H9 (cell line): ENCODE measurements at regions not wholly inside any gene's neighbourhood (a gene's known extent, or its start where the extent isn't known, plus 50 kb on each side); places are given as distances from the start of the nearest gene placed in this dataset.

Source experiments
- DNase-seq: peaks from one replicate; pipeline ENCODE4 v3.0.0-alpha.2; 2017
- H2AFZ ChIP-seq: one replicate; pipeline ENCODE4 v1.6.1; 2013; ENCODE audit warnings: mild to moderate bottlenecking, low read length, control low read depth, moderate library complexity
- H2AK5ac ChIP-seq: 2 replicates; pipeline ENCODE4 v1.6.1; 2013; ENCODE audit warnings: low read length, control low read depth, mixed read lengths; ENCODE audit not compliant: insufficient read length
- H2BK120ac ChIP-seq: one replicate; pipeline ENCODE4 v1.6.1; 2013; ENCODE audit warnings: low read depth, mild to moderate bottlenecking, low read length, control low read depth, inconsistent platforms; ENCODE audit not compliant: poor library complexity, severe bottlenecking
- H2BK12ac ChIP-seq: 2 replicates; pipeline ENCODE4 v1.6.1; 2013; ENCODE audit warnings: low read length, control low read depth, mixed read lengths, low read depth; ENCODE audit not compliant: insufficient read length
- H2BK15ac ChIP-seq: 2 replicates; pipeline ENCODE4 v1.6.1; 2013; ENCODE audit warnings: low read depth, low read length, control low read depth
- H2BK20ac ChIP-seq: one replicate; pipeline ENCODE4 v1.6.1; 2013; ENCODE audit warnings: low read depth, mild to moderate bottlenecking, low read length, control low read depth, inconsistent platforms; ENCODE audit not compliant: poor library complexity, severe bottlenecking
- H2BK5ac ChIP-seq: 2 replicates; pipeline ENCODE4 v1.6.1; 2013; ENCODE audit warnings: low read length, control low read depth, mixed read lengths; ENCODE audit not compliant: insufficient read length
- H3K14ac ChIP-seq: 2 replicates; pipeline ENCODE4 v1.6.1; 2013; ENCODE audit warnings: low read length, control low read depth; ENCODE audit not compliant: insufficient read depth
- H3K18ac ChIP-seq: 2 replicates; pipeline ENCODE4 v1.6.1; 2013; ENCODE audit warnings: low read depth, mild to moderate bottlenecking, mixed read lengths, low read length, control low read depth; ENCODE audit not compliant: insufficient read length
- H3K23ac ChIP-seq: 2 replicates; pipeline ENCODE4 v1.6.1; 2013; ENCODE audit warnings: low read length, control low read depth, mixed read lengths, low read depth; ENCODE audit not compliant: insufficient read length
- H3K23me2 ChIP-seq: 2 replicates; pipeline ENCODE4 v1.6.1; 2013; ENCODE audit warnings: low read depth, mild to moderate bottlenecking, mixed read lengths, low read length, control low read depth; ENCODE audit not compliant: insufficient read length, poor library complexity, severe bottlenecking
- H3K27ac ChIP-seq: 2 replicates; pipeline ENCODE4 v1.5.1; 2013; ENCODE audit warnings: low read length, control low read depth, mixed read lengths, low read depth; ENCODE audit not compliant: insufficient read length
- H3K27me3 ChIP-seq: 2 replicates; pipeline ENCODE4 v1.6.1; 2013; ENCODE audit warnings: low read length, control low read depth, inconsistent platforms; ENCODE audit not compliant: insufficient read depth
- H3K4ac ChIP-seq: 2 replicates; pipeline ENCODE4 v1.6.1; 2013; ENCODE audit warnings: low read depth, mild to moderate bottlenecking, control low read depth, inconsistent platforms, low read length, moderate library complexity
- H3K4me1 ChIP-seq: 2 replicates; pipeline ENCODE4 v1.6.1; 2013; ENCODE audit warnings: low read length, control low read depth, inconsistent platforms; ENCODE audit not compliant: insufficient read depth
- H3K4me2 ChIP-seq: 2 replicates; pipeline ENCODE4 v1.6.1; 2013; ENCODE audit warnings: low read length, control low read depth, mixed read lengths; ENCODE audit not compliant: insufficient read length, insufficient read depth
- H3K56ac ChIP-seq: 2 replicates; pipeline ENCODE4 v1.6.1; 2013; ENCODE audit warnings: low read depth, mild to moderate bottlenecking, mixed read lengths, low read length, control low read depth; ENCODE audit not compliant: insufficient read length
- H3K79me1 ChIP-seq: 2 replicates; pipeline ENCODE4 v1.6.1; 2013; ENCODE audit warnings: low read depth, mild to moderate bottlenecking, moderate library complexity, low read length, control low read depth, inconsistent platforms; ENCODE audit not compliant: insufficient read depth, poor library complexity, severe bottlenecking
- H3K79me2 ChIP-seq: 2 replicates; pipeline ENCODE4 v1.6.1; 2013; ENCODE audit warnings: low read length, control low read depth, inconsistent platforms; ENCODE audit not compliant: insufficient read depth
- H3K9ac ChIP-seq: 2 replicates; pipeline ENCODE4 v1.6.1; 2013; ENCODE audit warnings: low read length, control low read depth, mixed read lengths; ENCODE audit not compliant: insufficient read length; ENCODE audit errors: extremely low read depth
- H3K9me3 ChIP-seq: one replicate; pipeline ENCODE4 v1.6.1; 2013; ENCODE audit warnings: low read depth, low read length, inconsistent platforms; ENCODE audit not compliant: control insufficient read depth
- H3T11ph ChIP-seq: one replicate; pipeline ENCODE4 v1.6.1; 2013; ENCODE audit warnings: mild to moderate bottlenecking, low read length, control low read depth, inconsistent platforms
- H4K20me1 ChIP-seq: one replicate; pipeline ENCODE4 v1.6.1; 2013; ENCODE audit not compliant: control insufficient read depth, insufficient read length, insufficient read depth
- H4K5ac ChIP-seq: 2 replicates; pipeline ENCODE4 v1.6.1; 2013; ENCODE audit warnings: low read depth, mild to moderate bottlenecking, mixed read lengths, low read length, control low read depth; ENCODE audit not compliant: insufficient read length
- H4K8ac ChIP-seq: replicated peaks from 2 replicates; pipeline ENCODE4 v1.6.1; 2013; ENCODE audit warnings: low read length, control low read depth, mixed read lengths, low read depth; ENCODE audit not compliant: insufficient read length
- H4K91ac ChIP-seq: 2 replicates; pipeline ENCODE4 v1.6.1; 2013; ENCODE audit warnings: low read depth, mild to moderate bottlenecking, moderate library complexity, mixed read lengths, low read length, control low read depth; ENCODE audit not compliant: insufficient read length
- H3K27ac Mint-ChIP-seq, 3 experiments: 2 replicates in 2 of 3; 3 replicates in 1 of 3; pipeline ENCODE4 v1.8.0; 2020 to 2021; ENCODE audit warnings: mixed read lengths in 3 of 3, mild to moderate bottlenecking in 1 of 3, moderate library complexity in 1 of 3
- H3K27me3 Mint-ChIP-seq: 2 replicates; pipeline ENCODE4 v1.8.0; 2021; ENCODE audit warnings: low read depth, mild to moderate bottlenecking, moderate library complexity, mixed read lengths
- H3K36me3 Mint-ChIP-seq, 3 experiments: 2 replicates in 2 of 3; 3 replicates in 1 of 3; pipeline ENCODE4 v1.8.0; 2020 to 2021; ENCODE audit warnings: low read depth in 3 of 3, mixed read lengths in 3 of 3; ENCODE audit not compliant: insufficient read depth in 1 of 3
- H3K4me1 Mint-ChIP-seq, 2 experiments: 2 replicates each; pipeline ENCODE4 v1.8.0; 2020; ENCODE audit warnings: mixed read lengths in 2 of 2
- H3K4me3 Mint-ChIP-seq, 2 experiments: 2 replicates in 1 of 2; 3 replicates in 1 of 2; pipeline ENCODE4 v1.8.0; 2020 to 2021; ENCODE audit warnings: mild to moderate bottlenecking in 2 of 2, mixed read lengths in 2 of 2, moderate library complexity in 1 of 2
- H3K9me3 Mint-ChIP-seq, 2 experiments: 2 replicates in 1 of 2; 3 replicates in 1 of 2; pipeline ENCODE4 v1.8.0; 2020; ENCODE audit warnings: mild to moderate bottlenecking in 2 of 2, mixed read lengths in 2 of 2, moderate library complexity in 1 of 2
- CTCF ChIP-seq: fragments of 200-600 bp; sonication (generic); conservative IDR thresholded peaks from 3 replicates; pipeline ENCODE4 v1.8.0; 2021; ENCODE audit warnings: antibody characterized with exemption, mild to moderate bottlenecking
- WGBS: extraction: QIAGEN DNeasy Blood & Tissue Kit; methylation state at CpG from one replicate; pipeline ENCODE4 v1.1.7; 2013; ENCODE audit warnings: missing lambda C conversion rate, low lambda C conversion rate, mixed read lengths; ENCODE audit not compliant: insufficient read length; ENCODE audit errors: extremely low coverage; 5-methylcytosine and 5-hydroxymethylcytosine counted together

DNA sequence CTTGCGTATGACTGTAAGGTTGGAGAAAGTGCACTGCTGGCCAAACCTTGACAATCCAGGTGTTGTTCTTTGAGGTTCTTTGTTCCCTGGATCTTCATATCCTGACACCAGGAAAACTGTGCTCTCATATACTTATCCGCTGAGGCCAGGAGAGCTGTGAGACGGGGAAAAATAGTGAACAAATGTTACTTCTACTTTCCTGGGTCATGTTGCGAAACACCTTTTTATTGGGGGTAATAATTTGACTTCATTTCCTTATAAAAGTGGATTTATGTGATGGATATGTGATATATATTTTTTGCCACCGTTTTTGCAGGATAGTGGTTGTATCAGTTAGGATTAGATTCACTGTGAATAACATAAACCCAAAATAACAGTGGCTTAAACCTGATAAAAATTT, 336.1 kb downstream of the OSR1 start:
- H2BK20ac ChIP-seq: no peak overlapping the region
- no peak overlapping the region for H2AK5ac ChIP-seq
- no peak overlapping the region for H2BK5ac ChIP-seq
- TF ChIP-seq CTCF: no peak
- no peak overlapping the region for H3K27ac ChIP-seq
- no peak overlapping the region for H3K4me2 ChIP-seq
- H2BK120ac ChIP-seq: no peak overlapping the region
- no peak overlapping the region for H4K5ac ChIP-seq
- no peaks in the 10 kb centered on the region for H3K23me2 ChIP-seq
- no peak overlapping the region for H3K56ac ChIP-seq
- H3K4me3 Mint-ChIP-seq: no peak overlapping the region
- peaks cover 4% of the 10 kb centered on the region in 2 experiments; a peak in 1 of 4 replicates for H3K4me1 Mint-ChIP-seq
- H3K27me3 ChIP-seq: no peaks in the 10 kb centered on the region
- no peak overlapping the region for H2BK15ac ChIP-seq
- H2BK12ac ChIP-seq: no peak overlapping the region
- no peak for DNase-seq
- H3K36me3 Mint-ChIP-seq: no peaks in the 10 kb centered on the region
- no peak overlapping the region for H3K14ac ChIP-seq
- no CpG with 5 or more reads among the region's 5 CpGs for WGBS
- H3K79me2 ChIP-seq: no peaks in the 10 kb centered on the region
- no peak overlapping the region for H3K9ac ChIP-seq
- H4K91ac ChIP-seq: no peak overlapping the region
- H3K79me1 ChIP-seq: no peaks in the 10 kb centered on the region
- H3K4ac ChIP-seq: no peak overlapping the region
- no peaks in the 10 kb centered on the region for H4K20me1 ChIP-seq
- H4K8ac ChIP-seq: no peak overlapping the region
- H3K9me3 ChIP-seq: no peaks in the 10 kb centered on the region
- H3K4me1 ChIP-seq: no peaks in the 10 kb centered on the region
- H3K23ac ChIP-seq: no peak overlapping the region
- H3T11ph ChIP-seq: no peak overlapping the region
- H3K18ac ChIP-seq: no peak overlapping the region
- H3K9me3 Mint-ChIP-seq: no peaks in the 10 kb centered on the region
- H3K27me3 Mint-ChIP-seq: no peaks in the 10 kb centered on the region; the same call in 1 of the 2 replicates
- H2AFZ ChIP-seq: no peak overlapping the region
- no peak overlapping the region for H3K27ac Mint-ChIP-seq
